ENCODE measurements at regions not wholly inside any gene's neighbourhood (a gene's known extent, or its start where the extent isn't known, plus 50 kb on each side); places are given as distances from the start of the nearest gene placed in this dataset.
"Not testable (repeated sequence)": the region's sequence is repeated elsewhere in the genome, so short reads cannot be mapped to it uniquely, and the experiment has no call there.

GRCh38 chr20:4469910-4470309 lies 216.3 kb upstream of the PRNP start:
- Histone ChIP-seq H3K27ac (ENCODE audit: low read depth, low read length) (no peak overlapping the region), H3K4me3 (ENCODE audit: low read length in 3 of 3) (no peak overlapping the region), H3K4me1 (ENCODE audit: control insufficient read depth in 3 of 3, insufficient read depth in 3 of 3, low read length in 3 of 3) (no peaks in the 10 kb centered on the region), H3K36me3 (ENCODE audit: control insufficient read depth in 3 of 3, insufficient read depth in 3 of 3, low read length in 3 of 3) (no peaks in the 10 kb centered on the region), H3K9me3 (ENCODE audit: control insufficient read depth in 3 of 3, low read length in 3 of 3) (no peaks in the 10 kb centered on the region), H3K27me3 (ENCODE audit: control insufficient read depth in 3 of 3, insufficient read depth in 3 of 3, low read length in 3 of 3) (no peaks in the 10 kb centered on the region), H3K9ac (ENCODE audit: low read depth in 1 of 3, low read length in 3 of 3) (no peak overlapping the region)

- no peak overlapping the region for H3K27ac ChIP-seq (ENCODE audit: low read depth, low read length)
- no peaks in the 10 kb centered on the region for H3K4me1 ChIP-seq (ENCODE audit: control insufficient read depth in 3 of 3, insufficient read depth in 3 of 3, low read length in 3 of 3)
- H3K27me3 ChIP-seq (ENCODE audit: control insufficient read depth in 3 of 3, insufficient read depth in 3 of 3, low read length in 3 of 3), result no peaks in the 10 kb centered on the region
- H3K9ac ChIP-seq (ENCODE audit: low read depth in 1 of 3, low read length in 3 of 3), result no peak overlapping the region
- no peaks in the 10 kb centered on the region for H3K9me3 ChIP-seq (ENCODE audit: control insufficient read depth in 3 of 3, low read length in 3 of 3)
- no peak overlapping the region for H3K4me3 ChIP-seq (ENCODE audit: low read length in 3 of 3)
- no peaks in the 10 kb centered on the region for H3K36me3 ChIP-seq (ENCODE audit: control insufficient read depth in 3 of 3, insufficient read depth in 3 of 3, low read length in 3 of 3)
Observed at GRCh38 chr20:4468114-4468513, 218.1 kb upstream of the PRNP start.

DNA sequence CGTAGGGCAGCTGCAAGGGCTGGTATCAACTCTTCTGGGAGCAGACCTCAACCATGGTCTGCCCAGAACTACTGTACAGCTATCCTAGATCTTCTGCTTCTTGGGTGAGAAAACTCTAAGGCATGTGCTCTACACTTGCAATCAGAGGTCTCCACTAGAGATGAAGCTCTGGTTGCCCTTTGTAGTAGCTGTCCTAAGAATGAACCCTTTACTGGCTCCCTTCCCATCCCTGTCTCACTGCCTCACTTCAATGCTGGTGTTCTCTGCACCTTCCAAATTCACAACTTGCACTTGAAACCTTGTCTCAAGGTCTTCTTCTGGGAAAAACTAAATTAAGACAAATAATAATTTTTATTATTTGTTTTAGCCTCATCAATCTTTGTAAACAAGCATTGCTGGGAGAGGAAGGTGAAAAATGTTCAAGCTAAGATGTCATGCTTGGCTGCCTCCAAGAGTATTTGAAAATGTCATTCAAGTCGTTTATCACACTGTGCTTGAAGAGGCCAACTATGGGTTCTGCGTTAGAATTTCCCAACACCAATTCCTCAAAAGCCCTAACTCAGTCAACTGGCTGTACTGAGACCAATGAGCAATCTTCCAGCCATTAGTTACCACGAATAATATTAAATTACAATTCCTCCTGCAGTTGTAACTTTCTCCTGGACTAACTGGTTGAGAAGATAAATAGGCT lies 216.9 kb upstream of the ADRA1D start:
- no peak overlapping the region for H3K4me3 ChIP-seq (ENCODE audit: low read length in 3 of 3)
- H3K36me3 ChIP-seq (ENCODE audit: control insufficient read depth in 3 of 3, insufficient read depth in 3 of 3, low read length in 3 of 3), result no peaks in the 10 kb centered on the region
- no peaks in the 10 kb centered on the region for H3K9me3 ChIP-seq (ENCODE audit: control insufficient read depth in 3 of 3, low read length in 3 of 3)
- no peaks in the 10 kb centered on the region for H3K27me3 ChIP-seq (ENCODE audit: control insufficient read depth in 3 of 3, insufficient read depth in 3 of 3, low read length in 3 of 3)
- no peak overlapping the region for H3K27ac ChIP-seq (ENCODE audit: low read depth, low read length)
- H3K4me1 ChIP-seq (ENCODE audit: control insufficient read depth in 3 of 3, insufficient read depth in 3 of 3, low read length in 3 of 3), result no peaks in the 10 kb centered on the region
- no peak overlapping the region for H3K9ac ChIP-seq (ENCODE audit: low read depth in 1 of 3, low read length in 3 of 3)

GRCh38 chr20:4465212-4465611 lies 216.1 kb upstream of the ADRA1D start:
- no peak overlapping the region for H3K4me3 ChIP-seq (ENCODE audit: low read length in 3 of 3)
- no peaks in the 10 kb centered on the region for H3K27me3 ChIP-seq (ENCODE audit: control insufficient read depth in 3 of 3, insufficient read depth in 3 of 3, low read length in 3 of 3)
- H3K27ac ChIP-seq (ENCODE audit: low read depth, low read length), result no peak overlapping the region
- no peak overlapping the region for H3K9ac ChIP-seq (ENCODE audit: low read depth in 1 of 3, low read length in 3 of 3)
- no peaks in the 10 kb centered on the region for H3K9me3 ChIP-seq (ENCODE audit: control insufficient read depth in 3 of 3, low read length in 3 of 3)
- H3K4me1 ChIP-seq (ENCODE audit: control insufficient read depth in 3 of 3, insufficient read depth in 3 of 3, low read length in 3 of 3), result no peaks in the 10 kb centered on the region
- H3K36me3 ChIP-seq (ENCODE audit: control insufficient read depth in 3 of 3, insufficient read depth in 3 of 3, low read length in 3 of 3), result no peaks in the 10 kb centered on the region

DNA sequence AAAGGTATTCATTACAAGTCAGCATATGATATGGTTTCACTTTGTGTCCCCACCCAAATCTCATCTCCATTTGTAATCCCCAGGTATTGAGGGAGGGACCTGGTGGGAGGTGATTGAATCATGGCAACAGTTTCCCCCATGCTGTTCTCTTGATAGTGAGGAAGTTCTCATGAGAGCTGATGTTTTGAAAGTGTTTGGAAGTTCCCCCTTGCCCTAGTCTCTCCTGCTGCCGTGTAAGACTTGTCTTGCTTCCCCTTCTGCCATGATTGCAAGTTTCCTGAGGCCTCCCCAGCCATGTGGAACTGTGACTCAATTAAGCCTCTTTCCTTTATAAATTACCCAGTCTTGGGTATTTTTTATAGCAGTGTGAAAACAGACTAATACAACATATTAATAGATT lies 213.7 kb upstream of the ADRA1D start:
- H3K27me3 ChIP-seq (ENCODE audit: control insufficient read depth in 3 of 3, insufficient read depth in 3 of 3, low read length in 3 of 3); H3K27ac ChIP-seq (ENCODE audit: low read depth, low read length); H3K36me3 ChIP-seq (ENCODE audit: control insufficient read depth in 3 of 3, insufficient read depth in 3 of 3, low read length in 3 of 3); H3K9ac ChIP-seq (ENCODE audit: low read depth in 1 of 3, low read length in 3 of 3); H3K9me3 ChIP-seq (ENCODE audit: control insufficient read depth in 3 of 3, low read length in 3 of 3); H3K4me3 ChIP-seq (ENCODE audit: low read length in 3 of 3); H3K4me1 ChIP-seq (ENCODE audit: control insufficient read depth in 3 of 3, insufficient read depth in 3 of 3, low read length in 3 of 3): not testable (repeated sequence)

- Histone ChIP-seq H3K9ac (ENCODE audit: low read depth in 1 of 3, low read length in 3 of 3) (no peak overlapping the region), H3K27ac (ENCODE audit: low read depth, low read length) (no peak overlapping the region), H3K4me1 (ENCODE audit: control insufficient read depth in 3 of 3, insufficient read depth in 3 of 3, low read length in 3 of 3) (no peaks in the 10 kb centered on the region), H3K4me3 (ENCODE audit: low read length in 3 of 3) (no peak overlapping the region), H3K36me3 (ENCODE audit: control insufficient read depth in 3 of 3, insufficient read depth in 3 of 3, low read length in 3 of 3) (no peaks in the 10 kb centered on the region), H3K27me3 (ENCODE audit: control insufficient read depth in 3 of 3, insufficient read depth in 3 of 3, low read length in 3 of 3) (no peaks in the 10 kb centered on the region), H3K9me3 (ENCODE audit: control insufficient read depth in 3 of 3, low read length in 3 of 3) (peaks cover 0 to 3% (median 0%) of the 10 kb centered on the region in 3 donors)
Observed at GRCh38 chr20:4459081-4459480, 210.0 kb upstream of the ADRA1D start.

GRCh38 chr20:4457566-4458543 lies 208.8 kb upstream of the ADRA1D start:
- Histone ChIP-seq H3K4me3 (ENCODE audit: low read length in 3 of 3) (no peak overlapping the region), H3K9ac (ENCODE audit: low read depth in 1 of 3, low read length in 3 of 3) (no peak overlapping the region), H3K27ac (ENCODE audit: low read depth, low read length) (no peak overlapping the region), H3K36me3 (ENCODE audit: control insufficient read depth in 3 of 3, insufficient read depth in 3 of 3, low read length in 3 of 3) (no peaks in the 10 kb centered on the region), H3K9me3 (ENCODE audit: control insufficient read depth in 3 of 3, low read length in 3 of 3) (peaks cover 0 to 3% (median 0%) of the 10 kb centered on the region in 3 donors), H3K4me1 (ENCODE audit: control insufficient read depth in 3 of 3, insufficient read depth in 3 of 3, low read length in 3 of 3) (no peaks in the 10 kb centered on the region), H3K27me3 (ENCODE audit: control insufficient read depth in 3 of 3, insufficient read depth in 3 of 3, low read length in 3 of 3) (no peaks in the 10 kb centered on the region)

GRCh38 chr20:4455996-4456395 lies 206.9 kb upstream of the ADRA1D start:
- Histone ChIP-seq H3K27me3 (ENCODE audit: control insufficient read depth in 3 of 3, insufficient read depth in 3 of 3, low read length in 3 of 3) (no peaks in the 10 kb centered on the region), H3K4me1 (ENCODE audit: control insufficient read depth in 3 of 3, insufficient read depth in 3 of 3, low read length in 3 of 3) (peaks cover 0 to 3% (median 0%) of the 10 kb centered on the region in 3 donors), H3K9me3 (ENCODE audit: control insufficient read depth in 3 of 3, low read length in 3 of 3) (peaks cover 0 to 3% (median 0%) of the 10 kb centered on the region in 3 donors), H3K27ac (ENCODE audit: low read depth, low read length) (no peak overlapping the region), H3K9ac (ENCODE audit: low read depth in 1 of 3, low read length in 3 of 3) (no peak overlapping the region), H3K36me3 (ENCODE audit: control insufficient read depth in 3 of 3, insufficient read depth in 3 of 3, low read length in 3 of 3) (no peaks in the 10 kb centered on the region), H3K4me3 (ENCODE audit: low read length in 3 of 3) (no peak overlapping the region)

DNA sequence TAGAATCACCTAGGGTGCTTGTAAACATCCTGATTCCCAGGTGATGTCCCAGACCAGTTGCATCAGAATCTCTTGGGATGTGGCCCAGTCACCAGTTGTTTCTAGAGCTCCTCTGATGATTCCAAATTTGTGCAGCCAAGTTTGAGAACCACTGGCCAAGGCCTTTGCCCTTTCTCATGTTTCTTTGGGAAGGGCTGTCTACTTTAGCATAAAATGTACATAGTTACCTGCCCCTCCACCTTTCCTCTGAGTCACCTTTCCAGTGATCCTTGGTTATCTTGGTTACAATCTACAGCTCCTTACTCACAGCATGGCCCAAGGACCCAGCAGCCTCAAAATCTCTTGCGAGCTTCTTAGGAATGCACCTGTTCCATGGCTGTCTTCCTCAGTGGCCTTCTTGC lies 206.2 kb upstream of the ADRA1D start:
- peaks cover 0 to 3% (median 0%) of the 10 kb centered on the region in 3 donors for H3K4me1 ChIP-seq (ENCODE audit: control insufficient read depth in 3 of 3, insufficient read depth in 3 of 3, low read length in 3 of 3)

GRCh38 chr20:4454111-4454510 lies 205.0 kb upstream of the ADRA1D start:
- no peak overlapping the region for H3K9ac ChIP-seq (ENCODE audit: low read depth in 1 of 3, low read length in 3 of 3)
- peaks cover 0 to 3% (median 0%) of the 10 kb centered on the region in 3 donors for H3K4me1 ChIP-seq (ENCODE audit: control insufficient read depth in 3 of 3, insufficient read depth in 3 of 3, low read length in 3 of 3)
- H3K9me3 ChIP-seq (ENCODE audit: control insufficient read depth in 3 of 3, low read length in 3 of 3), result peaks cover 0 to 3% (median 0%) of the 10 kb centered on the region in 3 donors
- no peaks in the 10 kb centered on the region for H3K27me3 ChIP-seq (ENCODE audit: control insufficient read depth in 3 of 3, insufficient read depth in 3 of 3, low read length in 3 of 3)
- H3K36me3 ChIP-seq (ENCODE audit: control insufficient read depth in 3 of 3, insufficient read depth in 3 of 3, low read length in 3 of 3), result no peaks in the 10 kb centered on the region
- H3K27ac ChIP-seq (ENCODE audit: low read depth, low read length), result no peak overlapping the region
- H3K4me3 ChIP-seq (ENCODE audit: low read length in 3 of 3), result no peak overlapping the region

More for the DNA sequence above, 206.2 kb upstream of the ADRA1D start:
- Histone ChIP-seq H3K36me3 (ENCODE audit: control insufficient read depth in 3 of 3, insufficient read depth in 3 of 3, low read length in 3 of 3) (no peaks in the 10 kb centered on the region), H3K27me3 (ENCODE audit: control insufficient read depth in 3 of 3, insufficient read depth in 3 of 3, low read length in 3 of 3) (no peaks in the 10 kb centered on the region), H3K4me3 (ENCODE audit: low read length in 3 of 3) (no peak overlapping the region), H3K9ac (ENCODE audit: low read depth in 1 of 3, low read length in 3 of 3) (no peak overlapping the region), H3K9me3 (ENCODE audit: control insufficient read depth in 3 of 3, low read length in 3 of 3) (peaks cover 0 to 3% (median 0%) of the 10 kb centered on the region in 3 donors), H3K27ac (ENCODE audit: low read depth, low read length) (no peak overlapping the region)
